Nephron (organoid): ENCODE measurements at regions not wholly inside any gene's neighbourhood (a gene's known extent, or its start where the extent isn't known, plus 50 kb on each side); places are given as distances from the start of the nearest gene placed in this dataset.

ENCODE experiments used
- H3K27ac Mint-ChIP-seq, 3 experiments: 2 replicates each; pipeline ENCODE4 v1.8.0; 2020; ENCODE audit warnings: mixed read lengths in 3 of 3, mild to moderate bottlenecking in 2 of 3, moderate library complexity in 1 of 3
- H3K27me3 Mint-ChIP-seq: 2 replicates; pipeline ENCODE4 v1.8.0; 2021; ENCODE audit warnings: low read depth, mild to moderate bottlenecking, moderate library complexity, mixed read lengths
- H3K36me3 Mint-ChIP-seq: 2 replicates; pipeline ENCODE4 v1.8.0; 2020; ENCODE audit warnings: low read depth, mixed read lengths
- H3K4me1 Mint-ChIP-seq: 2 replicates; pipeline ENCODE4 v1.8.0; 2020; ENCODE audit warnings: mixed read lengths
- H3K4me3 Mint-ChIP-seq, 3 experiments: 2 replicates each; pipeline ENCODE4 v1.8.0; 2020; ENCODE audit warnings: mild to moderate bottlenecking in 3 of 3, mixed read lengths in 3 of 3, moderate library complexity in 2 of 3
- H3K9me3 Mint-ChIP-seq: 2 replicates; pipeline ENCODE4 v1.8.0; 2020; ENCODE audit warnings: mixed read lengths
- CTCF ChIP-seq, 3 experiments: fragments of 200-600 bp; sonication (generic); IDR thresholded peaks; one replicate each; pipeline ENCODE4 v1.5.0; 2021; ENCODE audit warnings: antibody characterized with exemption in 3 of 3; ENCODE audit not compliant: unreplicated experiment in 3 of 3

- TF ChIP-seq CTCF (IDR thresholded peaks at IDR 0.05; ENCODE audit: unreplicated experiment in 3 of 3), result no peak
- Mint-ChIP-seq H3K27me3 (peaks cover 4% of the 10 kb centered on the region), H3K9me3 (peaks cover 19% of the 10 kb centered on the region)
Measured at GRCh38 chrX:8377041-8377440, 87.6 kb upstream of the VCX3B start.

GRCh38 chrX:8390771-8391170, 73.9 kb upstream of the VCX3B start:
- Mint-ChIP-seq H3K4me1 (peaks cover 11% of the 10 kb centered on the region), H3K27me3 (no peaks in the 10 kb centered on the region), H3K9me3 (peaks cover 2% of the 10 kb centered on the region), H3K36me3 (no peaks in the 10 kb centered on the region), H3K27ac (peak overlapping the region; percentile 20 to 44 (median 36)), H3K4me3 (no peak overlapping the region)
- TF ChIP-seq CTCF (IDR thresholded peaks at IDR 0.05; ENCODE audit: unreplicated experiment in 3 of 3), result no peak

More at GRCh38 chrX:8377041-8377440, 87.6 kb upstream of the VCX3B start:
- peaks cover 8% of the 10 kb centered on the region for H3K4me1 Mint-ChIP-seq
- H3K4me3 Mint-ChIP-seq, result no peak overlapping the region
- peak overlapping the region in 1 of 3 experiments; percentile 23 for H3K27ac Mint-ChIP-seq
- no peaks in the 10 kb centered on the region for H3K36me3 Mint-ChIP-seq

- Mint-ChIP-seq H3K27ac (peak overlapping the region in 2 of 3 experiments; percentile 10 to 33), H3K4me1 (peaks cover 20% of the 10 kb centered on the region), H3K4me3 (no peak overlapping the region), H3K27me3 (no peaks in the 10 kb centered on the region), H3K36me3 (no peaks in the 10 kb centered on the region), H3K9me3 (peaks cover 5% of the 10 kb centered on the region)
- no peak for TF ChIP-seq CTCF (IDR thresholded peaks at IDR 0.05; ENCODE audit: unreplicated experiment in 3 of 3)
Measured at GRCh38 chrX:8403988-8404387, 60.6 kb upstream of the VCX3B start.

- H3K9me3 Mint-ChIP-seq, result peaks cover 2% of the 10 kb centered on the region
- H3K27me3 Mint-ChIP-seq, result no peaks in the 10 kb centered on the region
- H3K27ac Mint-ChIP-seq, result peak overlapping the region in 2 of 3 experiments; percentile 10 to 33
- peaks cover 17% of the 10 kb centered on the region for H3K4me1 Mint-ChIP-seq
- H3K4me3 Mint-ChIP-seq, result no peak overlapping the region
- no peaks in the 10 kb centered on the region for H3K36me3 Mint-ChIP-seq
- no peak for TF ChIP-seq CTCF (IDR thresholded peaks at IDR 0.05; ENCODE audit: unreplicated experiment in 3 of 3)
Measured at GRCh38 chrX:8404471-8404870, 60.2 kb upstream of the VCX3B start.

DNA sequence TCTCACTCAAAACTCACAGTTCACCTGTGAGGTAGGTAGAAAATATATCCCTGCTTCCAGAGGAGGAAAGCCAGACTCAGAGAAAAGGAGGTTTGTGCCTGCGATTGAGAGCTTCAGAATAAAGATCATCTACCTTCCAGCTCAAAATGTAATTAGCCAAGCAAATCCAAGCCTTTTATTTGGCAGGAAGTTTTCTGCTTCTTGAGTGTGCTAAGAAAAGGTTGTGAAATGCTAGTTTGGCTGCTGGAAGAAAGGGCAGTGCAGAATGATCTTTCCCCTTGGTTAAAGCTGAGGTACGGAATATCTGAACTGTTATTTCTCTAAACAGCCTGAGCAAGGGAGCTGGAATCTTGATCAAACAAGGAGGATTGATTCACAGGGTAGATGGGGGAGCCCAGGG, 59.7 kb upstream of the VCX3B start:
- no peak overlapping the region for H3K4me3 Mint-ChIP-seq
- no peak for TF ChIP-seq CTCF (IDR thresholded peaks at IDR 0.05; ENCODE audit: unreplicated experiment in 3 of 3)
- no peaks in the 10 kb centered on the region for H3K36me3 Mint-ChIP-seq
- H3K27me3 Mint-ChIP-seq, result no peaks in the 10 kb centered on the region
- peaks cover 17% of the 10 kb centered on the region for H3K4me1 Mint-ChIP-seq
- peak overlapping the region in 2 of 3 experiments; percentile 22 to 58 for H3K27ac Mint-ChIP-seq
- peaks cover 2% of the 10 kb centered on the region for H3K9me3 Mint-ChIP-seq

- Mint-ChIP-seq H3K9me3 (peaks cover 2% of the 10 kb centered on the region), H3K4me3 (no peak overlapping the region), H3K36me3 (no peaks in the 10 kb centered on the region), H3K4me1 (peaks cover 17% of the 10 kb centered on the region), H3K27ac (peak overlapping the region; percentile 22 to 58 (median 52)), H3K27me3 (no peaks in the 10 kb centered on the region)
- TF ChIP-seq CTCF (IDR thresholded peaks at IDR 0.05; ENCODE audit: unreplicated experiment in 3 of 3), result no peak
Measured at GRCh38 chrX:8405631-8406030, 59.0 kb upstream of the VCX3B start.
